Neural progenitor cell (in vitro differentiated cells): ENCODE measurements at regions not wholly inside any gene's neighbourhood (a gene's known extent, or its start where the extent isn't known, plus 50 kb on each side); places are given as distances from the start of the nearest gene placed in this dataset.

ENCODE experiments used
- EZH2phosphoT487 ChIP-seq: fragments of 200-600 bp; sonication (generic); IDR thresholded peaks from 2 replicates; pipeline ENCODE4 v1.6.1; 2017; ENCODE audit warnings: antibody characterized with exemption
- TF ChIP-seq, protein P1 (sequence below): fragments of 200-600 bp; sonication (generic); IDR thresholded peaks from 2 replicates; pipeline ENCODE4 v1.5.1; 2017; ENCODE audit warnings: antibody characterized with exemption, mild to moderate bottlenecking

DNA sequence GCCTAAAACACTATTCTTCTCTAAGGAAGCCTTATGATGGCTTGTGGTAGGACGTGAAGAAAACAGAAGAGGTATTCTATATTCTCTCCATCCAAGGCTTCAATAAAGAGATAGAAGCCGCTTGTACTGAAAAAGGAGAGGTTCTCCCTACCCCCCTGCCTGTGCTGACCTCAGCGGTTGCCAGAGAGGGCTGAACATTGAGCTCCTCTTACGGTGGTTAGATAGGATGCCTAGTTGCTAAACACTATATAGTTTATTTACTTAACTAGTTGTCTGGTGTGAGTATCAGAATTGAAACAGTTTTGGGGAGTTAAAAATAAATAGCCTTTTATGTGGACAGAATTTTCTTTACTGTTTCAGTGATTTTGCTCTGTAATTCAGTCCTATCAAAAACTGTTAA, 112.2 kb downstream of the TFPI2 start:
- TF ChIP-seq, protein P1, sequence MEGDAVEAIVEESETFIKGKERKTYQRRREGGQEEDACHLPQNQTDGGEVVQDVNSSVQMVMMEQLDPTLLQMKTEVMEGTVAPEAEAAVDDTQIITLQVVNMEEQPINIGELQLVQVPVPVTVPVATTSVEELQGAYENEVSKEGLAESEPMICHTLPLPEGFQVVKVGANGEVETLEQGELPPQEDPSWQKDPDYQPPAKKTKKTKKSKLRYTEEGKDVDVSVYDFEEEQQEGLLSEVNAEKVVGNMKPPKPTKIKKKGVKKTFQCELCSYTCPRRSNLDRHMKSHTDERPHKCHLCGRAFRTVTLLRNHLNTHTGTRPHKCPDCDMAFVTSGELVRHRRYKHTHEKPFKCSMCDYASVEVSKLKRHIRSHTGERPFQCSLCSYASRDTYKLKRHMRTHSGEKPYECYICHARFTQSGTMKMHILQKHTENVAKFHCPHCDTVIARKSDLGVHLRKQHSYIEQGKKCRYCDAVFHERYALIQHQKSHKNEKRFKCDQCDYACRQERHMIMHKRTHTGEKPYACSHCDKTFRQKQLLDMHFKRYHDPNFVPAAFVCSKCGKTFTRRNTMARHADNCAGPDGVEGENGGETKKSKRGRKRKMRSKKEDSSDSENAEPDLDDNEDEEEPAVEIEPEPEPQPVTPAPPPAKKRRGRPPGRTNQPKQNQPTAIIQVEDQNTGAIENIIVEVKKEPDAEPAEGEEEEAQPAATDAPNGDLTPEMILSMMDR: no peak
- no peak for TF ChIP-seq EZH2phosphoT487
